HG02571 (cell line): ENCODE measurements at regions not wholly inside any gene's neighbourhood (a gene's known extent, or its start where the extent isn't known, plus 50 kb on each side); places are given as distances from the start of the nearest gene placed in this dataset.
"Not testable (repeated sequence)": the region's sequence is repeated elsewhere in the genome, so short reads cannot be mapped to it uniquely, and the experiment has no call there.

Experiments used
- ATAC-seq: cut with Tn5 transposase; IDR thresholded peaks from one replicate; pipeline ENCODE4 v1.9.1; 2021; ENCODE audit warnings: mild to moderate bottlenecking, moderate library complexity; ENCODE audit not compliant: unreplicated experiment

GRCh38 chr5:122515210-122515609, 203.2 kb downstream of the SNCAIP start:
- not testable (repeated sequence) for ATAC-seq

GRCh38 chr5:122515709-122516431, 203.8 kb downstream of the SNCAIP start:
- ATAC-seq, result no peak

- no peak for ATAC-seq
Measured at GRCh38 chr5:122516432-122516743, 204.4 kb downstream of the SNCAIP start.

- ATAC-seq, result no peak
Measured at GRCh38 chr5:122517091-122517490, 205.1 kb downstream of the SNCAIP start.

DNA sequence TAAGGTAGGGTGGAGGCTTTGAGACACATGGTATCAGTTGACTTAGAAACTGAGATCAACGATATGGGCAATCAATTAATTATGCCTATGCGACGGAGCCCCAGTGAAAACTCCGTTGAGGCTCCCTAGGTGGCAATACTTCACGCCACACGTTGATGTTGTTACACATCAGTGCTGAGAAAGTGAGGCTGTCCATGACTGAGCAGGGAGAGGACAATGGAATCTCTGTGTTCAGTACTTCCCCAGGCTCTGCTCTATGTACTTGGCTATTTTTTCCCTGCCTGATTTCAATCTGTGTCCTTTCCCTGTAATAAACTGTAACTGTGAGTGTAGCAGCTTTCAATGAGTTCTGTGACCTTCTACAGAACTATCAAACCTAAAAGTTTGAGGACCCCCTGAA, 211.7 kb downstream of the SNCAIP start:
- ATAC-seq, result no peak

DNA sequence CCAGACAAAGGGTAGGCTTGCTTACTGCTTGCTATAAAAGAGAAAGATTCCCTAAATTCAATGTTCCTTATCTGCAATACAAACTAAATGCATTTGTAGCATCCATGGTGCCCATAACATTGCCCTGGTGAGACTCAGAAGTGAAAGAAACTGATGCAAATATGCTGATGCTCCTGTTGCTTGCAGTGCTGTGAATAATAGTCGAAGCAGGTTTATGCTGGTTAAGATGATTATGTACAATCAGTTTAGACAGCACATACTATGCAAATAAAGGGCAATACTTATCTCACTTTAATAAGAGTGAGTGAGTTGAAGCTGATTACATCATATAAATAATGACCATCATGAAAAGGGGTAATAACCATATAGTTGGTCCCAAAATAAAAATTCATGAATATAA, 215.5 kb downstream of the SNCAIP start:
- no peak for ATAC-seq

- no peak for ATAC-seq
Measured at GRCh38 chr5:122532035-122532434, 220.0 kb downstream of the SNCAIP start.

- no peak for ATAC-seq
Measured at GRCh38 chr5:122533825-122534224, 221.8 kb downstream of the SNCAIP start.

- ATAC-seq, result no peak
Measured at GRCh38 chr5:122534829-122535228, 222.8 kb downstream of the SNCAIP start.

GRCh38 chr5:122541388-122541787, 229.4 kb downstream of the SNCAIP start:
- ATAC-seq, result no peak

DNA sequence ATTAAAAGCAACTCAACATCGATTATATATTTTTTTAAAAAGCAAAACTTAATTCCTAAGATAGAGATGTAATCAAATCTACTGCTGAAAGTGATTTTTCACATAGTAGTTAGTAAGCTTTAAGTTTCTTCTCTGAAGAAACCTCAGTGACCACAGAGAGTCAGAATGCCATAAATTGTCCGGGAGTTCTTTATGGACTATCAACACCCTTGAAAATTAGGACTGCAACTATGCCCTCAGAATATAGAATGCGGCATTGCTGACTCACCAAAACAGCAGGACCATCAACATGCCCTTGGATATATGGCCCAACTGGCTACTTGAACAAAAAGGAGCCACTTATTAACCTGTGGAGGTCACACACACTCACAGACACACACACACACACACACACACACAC, 228.9 kb upstream of the SNX2 start:
- no peak for ATAC-seq

DNA sequence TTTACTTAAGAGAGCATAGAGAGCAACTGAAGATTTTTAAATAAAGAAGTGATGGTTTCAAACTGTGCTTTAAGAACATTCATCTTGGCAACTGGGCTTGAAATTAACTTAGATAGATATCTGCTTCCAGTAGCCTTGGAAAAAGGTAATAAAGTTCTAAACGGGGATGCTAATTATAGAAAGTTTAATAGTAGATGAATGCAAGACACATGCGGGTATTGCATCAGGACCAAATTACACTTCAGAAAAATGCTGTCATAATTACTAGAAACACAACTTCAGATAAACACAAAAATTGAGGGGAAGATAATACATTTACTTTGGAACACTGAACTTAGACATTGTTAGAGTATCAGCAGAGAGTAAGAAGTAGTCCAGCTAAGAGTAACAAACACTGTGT, 227.7 kb upstream of the SNX2 start:
- ATAC-seq, result no peak

- no peak for ATAC-seq
Measured at GRCh38 chr5:122547669-122548068, 227.2 kb upstream of the SNX2 start.

- no peak for ATAC-seq
Measured at GRCh38 chr5:122559676-122560075, 215.2 kb upstream of the SNX2 start.

- ATAC-seq, result no peak
Measured at GRCh38 chr5:122561209-122561608, 213.7 kb upstream of the SNX2 start.

DNA sequence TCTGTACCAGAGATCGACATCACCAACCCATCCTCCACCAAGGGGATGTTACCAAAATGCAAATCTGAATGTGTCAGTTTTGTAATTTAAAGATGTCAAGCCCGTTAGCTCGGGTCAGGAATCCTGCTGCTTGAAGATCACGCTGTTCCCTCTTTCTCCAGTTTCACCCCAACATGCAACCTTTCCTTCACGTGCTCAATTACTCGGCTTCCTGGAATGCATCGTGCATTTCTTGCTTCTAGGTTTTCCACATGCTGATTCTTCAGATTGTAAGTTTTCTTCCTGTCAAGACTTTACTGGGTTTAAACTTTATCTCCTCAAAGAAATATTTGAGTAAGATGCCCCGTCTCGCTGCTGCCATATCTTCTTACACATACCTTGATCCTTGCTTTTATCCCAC, 209.5 kb upstream of the SNX2 start:
- ATAC-seq, result no peak

- ATAC-seq, result no peak
Measured at GRCh38 chr5:122576256-122577016, 198.4 kb upstream of the SNX2 start.

- ATAC-seq, result no peak
Measured at GRCh38 chr5:122581629-122582028, 193.3 kb upstream of the SNX2 start.

- ATAC-seq, result no peak
Measured at GRCh38 chr5:122584411-122585300, 190.2 kb upstream of the SNX2 start.

- ATAC-seq, result no peak
Measured at GRCh38 chr5:122585371-122585770, 189.5 kb upstream of the SNX2 start.

DNA sequence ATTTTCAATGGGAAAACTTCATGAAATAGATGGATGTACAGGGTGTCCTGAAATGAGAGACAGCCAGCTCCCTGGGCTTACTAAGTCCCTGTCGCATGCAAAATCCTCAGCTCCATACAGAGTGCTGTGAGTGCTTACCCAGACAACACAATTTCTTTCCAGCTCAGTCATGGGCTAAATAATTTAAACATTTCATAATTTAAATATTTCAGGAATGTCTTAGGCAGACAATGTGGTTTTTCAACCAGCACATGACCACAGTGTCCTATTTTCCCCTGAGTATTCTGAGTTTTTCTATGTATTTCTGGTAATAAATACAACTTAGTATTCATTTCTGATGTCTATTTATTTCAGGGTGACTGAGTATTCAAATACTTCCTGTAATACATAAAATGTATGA, 188.5 kb upstream of the SNX2 start:
- no peak for ATAC-seq

- ATAC-seq, result no peak
Measured at GRCh38 chr5:122591828-122592227, 183.1 kb upstream of the SNX2 start.
